Mesendoderm (in vitro differentiated cells): ENCODE measurements at regions not wholly inside any gene's neighbourhood (a gene's known extent, or its start where the extent isn't known, plus 50 kb on each side); places are given as distances from the start of the nearest gene placed in this dataset.

ENCODE experiments used
- DNase-seq: peaks from one replicate; pipeline ENCODE4 v3.0.0; 2013
- H2AK5ac ChIP-seq: 2 replicates; pipeline ENCODE4 v1.6.1; 2013; ENCODE audit warnings: low read length, inconsistent platforms
- H2BK120ac ChIP-seq: 2 replicates; pipeline ENCODE4 v1.6.1; 2013; ENCODE audit warnings: low read depth, mild to moderate bottlenecking, low read length, moderate library complexity, mixed read lengths
- H2BK15ac ChIP-seq: replicated peaks from 2 replicates; pipeline ENCODE4 v1.6.1; 2013; ENCODE audit warnings: low read depth, mild to moderate bottlenecking, moderate library complexity
- H2BK5ac ChIP-seq: 2 replicates; pipeline ENCODE4 v1.6.1; 2013; ENCODE audit warnings: low read length, inconsistent platforms
- H3K18ac ChIP-seq: 2 replicates; pipeline ENCODE4 v1.6.1; 2013; ENCODE audit warnings: mild to moderate bottlenecking, low read length, mixed read lengths
- H3K23ac ChIP-seq: one replicate; pipeline ENCODE4 v1.6.1; 2013; ENCODE audit warnings: low read length
- H3K27ac ChIP-seq: 2 replicates; pipeline ENCODE4 v1.5.1; 2013; ENCODE audit warnings: low read depth, mild to moderate bottlenecking, inconsistent platforms, low read length, moderate library complexity
- H3K27me3 ChIP-seq: 2 replicates; pipeline ENCODE4 v1.6.1; 2013; ENCODE audit warnings: low read length, control low read depth, mild to moderate bottlenecking, inconsistent platforms; ENCODE audit not compliant: insufficient read depth, poor library complexity
- H3K36me3 ChIP-seq: 2 replicates; pipeline ENCODE4 v1.6.1; 2013; ENCODE audit warnings: low read length, inconsistent platforms; ENCODE audit not compliant: control insufficient read depth, insufficient read depth
- H3K4ac ChIP-seq: one replicate; pipeline ENCODE4 v1.6.1; 2013; ENCODE audit warnings: low read depth, mild to moderate bottlenecking, low read length, moderate library complexity
- H3K4me1 ChIP-seq: 2 replicates; pipeline ENCODE4 v1.6.1; 2013; ENCODE audit warnings: low read depth, low read length, inconsistent platforms; ENCODE audit not compliant: control insufficient read depth
- H3K4me2 ChIP-seq: 2 replicates; pipeline ENCODE4 v1.6.1; 2013; ENCODE audit warnings: low read length
- H3K4me3 ChIP-seq: 2 replicates; pipeline ENCODE4 v1.5.1; 2013; ENCODE audit warnings: mild to moderate bottlenecking, low read length
- H3K56ac ChIP-seq: one replicate; pipeline ENCODE4 v1.6.1; 2013; ENCODE audit warnings: low read length
- H3K79me1 ChIP-seq: 2 replicates; pipeline ENCODE4 v1.6.1; 2013; ENCODE audit warnings: low read length, inconsistent platforms
- H3K79me2 ChIP-seq: 2 replicates; pipeline ENCODE4 v1.6.1; 2013; ENCODE audit warnings: mild to moderate bottlenecking, low read length; ENCODE audit not compliant: control insufficient read depth, insufficient read depth
- H3K9ac ChIP-seq: 2 replicates; pipeline ENCODE4 v1.6.1; 2013; ENCODE audit warnings: low read length, inconsistent platforms
- H4K5ac ChIP-seq: one replicate; pipeline ENCODE4 v1.6.1; 2013; ENCODE audit warnings: low read length
- H4K8ac ChIP-seq: one replicate; pipeline ENCODE4 v1.6.1; 2013; ENCODE audit warnings: low read depth, mild to moderate bottlenecking, control low read depth, low read length, moderate library complexity
- WGBS: extraction: QIAGEN DNeasy Blood & Tissue Kit; methylation state at CpG from one replicate; pipeline ENCODE4 v1.1.7; 2013; ENCODE audit warnings: low lambda C conversion rate, missing lambda C conversion rate; ENCODE audit not compliant: insufficient coverage; ENCODE audit errors: extremely low coverage; 5-methylcytosine and 5-hydroxymethylcytosine counted together

GRCh38 chr10:108072466-108072865 lies 908.0 kb upstream of the SORCS1 start:
- Histone ChIP-seq H3K18ac (no peak overlapping the region), H2BK5ac (no peak overlapping the region), H3K79me2 (no peaks in the 10 kb centered on the region), H4K5ac (no peak overlapping the region), H3K23ac (no peak overlapping the region), H4K8ac (no peak overlapping the region), H3K9ac (no peak overlapping the region), H3K4me1 (no peaks in the 10 kb centered on the region), H3K36me3 (no peaks in the 10 kb centered on the region), H2BK120ac (no peak overlapping the region), H3K4ac (no peak overlapping the region), H3K27ac (no peak overlapping the region), H3K79me1 (no peaks in the 10 kb centered on the region), H2BK15ac (no peak overlapping the region), H3K56ac (no peak overlapping the region), H3K27me3 (no peaks in the 10 kb centered on the region), H2AK5ac (no peak overlapping the region), H3K4me3 (no peak overlapping the region), H3K4me2 (no peak overlapping the region)
- no peak for DNase-seq
- whole genome bisulfite sequencing: no CpG with 5 or more reads among the region's 3 CpGs

- no peak overlapping the region for H4K5ac ChIP-seq
- H3K4ac ChIP-seq: no peak overlapping the region
Observed at GRCh38 chr10:108070789-108071188, 906.3 kb upstream of the SORCS1 start.

GRCh38 chr10:108069096-108069495 lies 904.6 kb upstream of the SORCS1 start:
- H3K4ac ChIP-seq: no peak overlapping the region
- no peak overlapping the region for H3K18ac ChIP-seq
- no peak overlapping the region for H4K8ac ChIP-seq
- H3K23ac ChIP-seq: no peak overlapping the region
- no peak overlapping the region for H2AK5ac ChIP-seq
- no peak overlapping the region for H2BK5ac ChIP-seq
- H3K79me2 ChIP-seq: no peaks in the 10 kb centered on the region
- WGBS: no CpG with 5 or more reads among the region's 1 CpG
- no peak overlapping the region for H3K9ac ChIP-seq
- no peaks in the 10 kb centered on the region for H3K4me1 ChIP-seq
- no peaks in the 10 kb centered on the region for H3K79me1 ChIP-seq
- H2BK120ac ChIP-seq: no peak overlapping the region
- no peaks in the 10 kb centered on the region for H3K36me3 ChIP-seq
- H4K5ac ChIP-seq: no peak overlapping the region
- H3K4me3 ChIP-seq: no peak overlapping the region
- no peak overlapping the region for H2BK15ac ChIP-seq
- H3K56ac ChIP-seq: no peak overlapping the region
- no peaks in the 10 kb centered on the region for H3K27me3 ChIP-seq
- no peak overlapping the region for H3K27ac ChIP-seq
- H3K4me2 ChIP-seq: no peak overlapping the region
- DNase-seq: no peak

More at GRCh38 chr10:108070789-108071188, 906.3 kb upstream of the SORCS1 start:
- H3K36me3 ChIP-seq: no peaks in the 10 kb centered on the region
- DNase-seq: no peak
- no peak overlapping the region for H2BK15ac ChIP-seq
- no peak overlapping the region for H3K56ac ChIP-seq
- H3K4me2 ChIP-seq: no peak overlapping the region
- H3K18ac ChIP-seq: no peak overlapping the region
- H3K4me3 ChIP-seq: no peak overlapping the region
- no peaks in the 10 kb centered on the region for H3K4me1 ChIP-seq
- H4K8ac ChIP-seq: no peak overlapping the region
- H3K27ac ChIP-seq: no peak overlapping the region
- H3K79me2 ChIP-seq: no peaks in the 10 kb centered on the region
- H2AK5ac ChIP-seq: no peak overlapping the region
- no peak overlapping the region for H2BK120ac ChIP-seq
- no CpG with 5 or more reads among the region's 2 CpGs for WGBS
- H3K9ac ChIP-seq: no peak overlapping the region
- H3K79me1 ChIP-seq: no peaks in the 10 kb centered on the region
- H2BK5ac ChIP-seq: no peak overlapping the region
- no peaks in the 10 kb centered on the region for H3K27me3 ChIP-seq
- H3K23ac ChIP-seq: no peak overlapping the region

- Histone ChIP-seq H4K5ac (no peak overlapping the region), H2AK5ac (no peak overlapping the region), H3K36me3 (no peaks in the 10 kb centered on the region), H2BK120ac (no peak overlapping the region), H3K27ac (no peak overlapping the region), H3K9ac (no peak overlapping the region), H2BK5ac (no peak overlapping the region), H2BK15ac (no peak overlapping the region), H3K4me3 (no peak overlapping the region), H3K18ac (no peak overlapping the region), H3K79me1 (no peaks in the 10 kb centered on the region), H3K79me2 (no peaks in the 10 kb centered on the region), H3K4me2 (no peak overlapping the region), H3K23ac (no peak overlapping the region), H3K4me1 (no peaks in the 10 kb centered on the region), H3K27me3 (no peaks in the 10 kb centered on the region), H4K8ac (no peak overlapping the region), H3K4ac (no peak overlapping the region), H3K56ac (no peak overlapping the region)
- no peak for DNase-seq
Observed at GRCh38 chr10:108064746-108065260, 900.3 kb upstream of the SORCS1 start.

- no peak overlapping the region for H3K27ac ChIP-seq
- no peak for DNase-seq
- whole genome bisulfite sequencing: no CpG with 5 or more reads among the region's 1 CpG
Observed at GRCh38 chr10:108060246-108060645, 895.7 kb upstream of the SORCS1 start.

GRCh38 chr10:108055506-108055905 lies 891.0 kb upstream of the SORCS1 start:
- Histone ChIP-seq H4K5ac (no peak overlapping the region), H3K4me3 (no peak overlapping the region), H3K9ac (no peak overlapping the region), H3K79me2 (no peaks in the 10 kb centered on the region), H3K36me3 (no peaks in the 10 kb centered on the region), H3K23ac (no peak overlapping the region), H3K27ac (no peak overlapping the region), H2BK5ac (no peak overlapping the region), H3K79me1 (no peaks in the 10 kb centered on the region), H3K4me2 (no peak overlapping the region), H3K27me3 (no peaks in the 10 kb centered on the region), H3K4me1 (no peaks in the 10 kb centered on the region), H2BK15ac (no peak overlapping the region), H4K8ac (no peak overlapping the region), H3K4ac (no peak overlapping the region), H2BK120ac (no peak overlapping the region), H3K56ac (no peak overlapping the region), H2AK5ac (no peak overlapping the region), H3K18ac (no peak overlapping the region)
- DNase-seq: no peak
- no CpG with 5 or more reads among the region's 1 CpG for WGBS

More at GRCh38 chr10:108060246-108060645, 895.7 kb upstream of the SORCS1 start:
- Histone ChIP-seq H2BK120ac (no peak overlapping the region), H3K4me1 (no peaks in the 10 kb centered on the region), H3K79me2 (no peaks in the 10 kb centered on the region), H3K4me3 (no peak overlapping the region), H2AK5ac (no peak overlapping the region), H3K4ac (no peak overlapping the region), H3K9ac (no peak overlapping the region), H2BK5ac (no peak overlapping the region), H3K23ac (no peak overlapping the region), H3K18ac (no peak overlapping the region), H4K5ac (no peak overlapping the region), H3K79me1 (no peaks in the 10 kb centered on the region), H4K8ac (no peak overlapping the region), H3K4me2 (no peak overlapping the region), H2BK15ac (no peak overlapping the region), H3K36me3 (no peaks in the 10 kb centered on the region), H3K56ac (no peak overlapping the region), H3K27me3 (no peaks in the 10 kb centered on the region)
